ENCODE measurements at regions not wholly inside any gene's neighbourhood (a gene's known extent, or its start where the extent isn't known, plus 50 kb on each side); places are given as distances from the start of the nearest gene placed in this dataset.
"Not testable (repeated sequence)": the region's sequence is repeated elsewhere in the genome, so short reads cannot be mapped to it uniquely, and the experiment has no call there.

GRCh38 chr1:181248361-181248760 is 159.9 kb downstream of the IER5 start:
- H3K79me2 ChIP-seq (ENCODE audit: control insufficient read depth, insufficient read depth, low read length); dilution Hi-C loops (cut with MboI; ENCODE audit: extremely low pct_ligation_motif_present, low sequenced_read_pairs): not testable (repeated sequence)

GRCh38 chr1:181249186-181249585 is 160.7 kb downstream of the IER5 start:
- no peaks in the 10 kb centered on the region for H3K36me3 ChIP-seq (ENCODE audit: control insufficient read depth in 2 of 2, extremely low read depth in 1 of 2, insufficient read depth in 2 of 2, low read length in 2 of 2)
- no peak overlapping the region for H2AFZ ChIP-seq (ENCODE audit: control insufficient read depth, low read length)
- no peak overlapping the region for H3K27ac ChIP-seq (ENCODE audit: control insufficient read depth, insufficient read depth, low read length)
- H3K4me3 ChIP-seq (ENCODE audit: control insufficient read depth in 2 of 3, extremely low read depth in 1 of 3, insufficient read depth in 2 of 3, low read depth in 1 of 3, low read length in 3 of 3): no peak overlapping the region
- H3K4me1 ChIP-seq (ENCODE audit: control insufficient read depth, extremely low read depth, insufficient read depth, low read length): peaks cover 24% of the 10 kb centered on the region
- dilution Hi-C loops (cut with MboI; ENCODE audit: extremely low pct_ligation_motif_present, low sequenced_read_pairs): no loop called here
- H3K9ac ChIP-seq (ENCODE audit: control insufficient read depth, extremely low read depth, insufficient read depth, low read length): no peak overlapping the region
- TF ChIP-seq CTCF (optimal IDR thresholded peaks at IDR 0.05 in 1 of 3, IDR thresholded peaks at IDR 0.05 in 1 of 3, conservative IDR thresholded peaks at IDR 0.05 in 1 of 3; ENCODE audit: extremely low read depth in 1 of 3, insufficient read depth in 2 of 3, low read length in 3 of 3) (no peak), EZH2 (IDR thresholded peaks at IDR 0.05; ENCODE audit: low read length) (no peak)
- DNase-seq (ENCODE audit: low read depth, low spot score) (no peak), FAIRE-seq (no peak)
- peaks cover 7% of the 10 kb centered on the region for H3K27me3 ChIP-seq (ENCODE audit: control insufficient read depth, extremely low read depth, insufficient read depth, low read length)
- H3K79me2 ChIP-seq (ENCODE audit: control insufficient read depth, insufficient read depth, low read length): no peaks in the 10 kb centered on the region
- H3K9me1 ChIP-seq (ENCODE audit: control insufficient read depth, extremely low read depth, insufficient read depth, low read length): no peaks in the 10 kb centered on the region
- H3K9me3 ChIP-seq (ENCODE audit: control insufficient read depth, low read depth, low read length): no peaks in the 10 kb centered on the region
- H3K4me2 ChIP-seq (ENCODE audit: control insufficient read depth, extremely low read depth, insufficient read depth, low read depth, low read length): no peak overlapping the region
- no peaks in the 10 kb centered on the region for H4K20me1 ChIP-seq (ENCODE audit: control insufficient read depth, extremely low read depth, insufficient read depth, low read length)

More at GRCh38 chr1:181248361-181248760, 159.9 kb downstream of the IER5 start:
- H3K9ac ChIP-seq (ENCODE audit: control insufficient read depth, extremely low read depth, insufficient read depth, low read length); H3K4me2 ChIP-seq (ENCODE audit: control insufficient read depth, extremely low read depth, insufficient read depth, low read depth, low read length); H3K27ac ChIP-seq (ENCODE audit: control insufficient read depth, insufficient read depth, low read length); H3K9me3 ChIP-seq (ENCODE audit: control insufficient read depth, low read depth, low read length); H2AFZ ChIP-seq (ENCODE audit: control insufficient read depth, low read length); DNase-seq (ENCODE audit: low read depth, low spot score); H3K4me3 ChIP-seq (ENCODE audit: control insufficient read depth in 2 of 3, extremely low read depth in 1 of 3, insufficient read depth in 2 of 3, low read depth in 1 of 3, low read length in 3 of 3); FAIRE-seq; H3K36me3 ChIP-seq (ENCODE audit: control insufficient read depth in 2 of 2, extremely low read depth in 1 of 2, insufficient read depth in 2 of 2, low read length in 2 of 2); H3K27me3 ChIP-seq (ENCODE audit: control insufficient read depth, extremely low read depth, insufficient read depth, low read length); H4K20me1 ChIP-seq (ENCODE audit: control insufficient read depth, extremely low read depth, insufficient read depth, low read length); H3K9me1 ChIP-seq (ENCODE audit: control insufficient read depth, extremely low read depth, insufficient read depth, low read length): not testable (repeated sequence)
- peaks cover 24% of the 10 kb centered on the region for H3K4me1 ChIP-seq (ENCODE audit: control insufficient read depth, extremely low read depth, insufficient read depth, low read length)

GRCh38 chr1:181250038-181250437 is 161.5 kb downstream of the IER5 start:
- no peak for DNase-seq (ENCODE audit: low read depth, low spot score)

More at GRCh38 chr1:181250038-181250437, 161.5 kb downstream of the IER5 start:
- Histone ChIP-seq H3K4me1 (ENCODE audit: control insufficient read depth, extremely low read depth, insufficient read depth, low read length) (peaks cover 24% of the 10 kb centered on the region), H3K4me3 (ENCODE audit: control insufficient read depth in 2 of 3, extremely low read depth in 1 of 3, insufficient read depth in 2 of 3, low read depth in 1 of 3, low read length in 3 of 3) (no peak overlapping the region), H3K9me3 (ENCODE audit: control insufficient read depth, low read depth, low read length) (no peaks in the 10 kb centered on the region), H3K9ac (ENCODE audit: control insufficient read depth, extremely low read depth, insufficient read depth, low read length) (no peak overlapping the region), H3K27ac (ENCODE audit: control insufficient read depth, insufficient read depth, low read length) (no peak overlapping the region), H3K27me3 (ENCODE audit: control insufficient read depth, extremely low read depth, insufficient read depth, low read length) (peaks cover 4% of the 10 kb centered on the region), H3K4me2 (ENCODE audit: control insufficient read depth, extremely low read depth, insufficient read depth, low read depth, low read length) (no peak overlapping the region), H2AFZ (ENCODE audit: control insufficient read depth, low read length) (no peak overlapping the region), H4K20me1 (ENCODE audit: control insufficient read depth, extremely low read depth, insufficient read depth, low read length) (no peaks in the 10 kb centered on the region), H3K79me2 (ENCODE audit: control insufficient read depth, insufficient read depth, low read length) (no peaks in the 10 kb centered on the region), H3K9me1 (ENCODE audit: control insufficient read depth, extremely low read depth, insufficient read depth, low read length) (no peaks in the 10 kb centered on the region), H3K36me3 (ENCODE audit: control insufficient read depth in 2 of 2, extremely low read depth in 1 of 2, insufficient read depth in 2 of 2, low read length in 2 of 2) (no peaks in the 10 kb centered on the region)
- TF ChIP-seq CTCF (optimal IDR thresholded peaks at IDR 0.05 in 1 of 3, IDR thresholded peaks at IDR 0.05 in 1 of 3, conservative IDR thresholded peaks at IDR 0.05 in 1 of 3; ENCODE audit: extremely low read depth in 1 of 3, insufficient read depth in 2 of 3, low read length in 3 of 3) (no peak), EZH2 (IDR thresholded peaks at IDR 0.05; ENCODE audit: low read length) (no peak)
- FAIRE-seq: no peak
- dilution Hi-C loops (cut with MboI; ENCODE audit: extremely low pct_ligation_motif_present, low sequenced_read_pairs): no loop called here
